Hepatocyte (in vitro differentiated cells): ENCODE measurements at regions not wholly inside any gene's neighbourhood (a gene's known extent, or its start where the extent isn't known, plus 50 kb on each side); places are given as distances from the start of the nearest gene placed in this dataset.

Experiments used
- CTCF ChIP-seq: fragments of 200-600 bp; sonication (generic); IDR thresholded peaks from 2 replicates; pipeline ENCODE4 v1.5.1; 2016; ENCODE audit warnings: antibody characterized with exemption, mild to moderate bottlenecking; ENCODE audit not compliant: poor library complexity
- EZH2 ChIP-seq: fragments of 200-600 bp; sonication (generic); IDR thresholded peaks from 2 replicates; pipeline ENCODE4 v1.6.1; 2016; ENCODE audit warnings: antibody characterized with exemption, mild to moderate bottlenecking, borderline replicate concordance
- EZH2phosphoT487 ChIP-seq: fragments of 200-600 bp; sonication (generic); IDR thresholded peaks from one replicate; pipeline ENCODE4 v1.6.1; 2018; ENCODE audit warnings: antibody characterized with exemption, mild to moderate bottlenecking, low read depth, moderate library complexity; ENCODE audit not compliant: unreplicated experiment, severe bottlenecking

GRCh38 chr22:22097727-22098228 lies 115.2 kb upstream of the TOP3B start:
- no peak for TF ChIP-seq EZH2phosphoT487
- no peak for TF ChIP-seq CTCF
- TF ChIP-seq EZH2 = no peak
